HEK293 (cell line): ENCODE measurements at regions not wholly inside any gene's neighbourhood (a gene's known extent, or its start where the extent isn't known, plus 50 kb on each side); places are given as distances from the start of the nearest gene placed in this dataset.

ENCODE experiments used
- CTCF ChIA-PET: fragments of 350-600 bp; formaldehyde crosslinking; extraction: SDS; loops from one replicate; lab custom pipeline; 2021; ENCODE audit warnings: antibody characterized with exemption; lab: Yijun Ruan, JAX
- POLR2A ChIA-PET: fragments of 300-600 bp; formaldehyde crosslinking; extraction: SDS; loops from one replicate; lab custom pipeline; 2020; ENCODE audit warnings: antibody characterized with exemption, inconsistent platforms; lab: Yijun Ruan, JAX
- H3K27ac ChIP-seq: fragments of 200-500 bp; sonication (Bioruptor generic); 2 replicates; pipeline ENCODE4 v1.5.1; 2014; ENCODE audit warnings: low read depth, low read length, control low read depth, inconsistent platforms; ENCODE audit errors: extremely low read depth
- H3K36me3 ChIP-seq, 2 experiments: fragments of 200-500 bp in 1 of 2; sonication (Bioruptor generic) in 1 of 2; 1 replicate in 1 of 2; 2 replicates in 1 of 2; pipeline ENCODE4 v1.5.1; 2014 to 2017; ENCODE audit warnings: inconsistent platforms in 2 of 2, low read length in 2 of 2; ENCODE audit not compliant: control insufficient read depth in 2 of 2, insufficient read depth in 1 of 2
- H3K4me1 ChIP-seq: fragments of 200-500 bp; sonication (Bioruptor generic); 2 replicates; pipeline ENCODE4 v1.5.1; 2014; ENCODE audit warnings: mild to moderate bottlenecking, low read length, inconsistent platforms; ENCODE audit not compliant: control insufficient read depth, insufficient read depth
- H3K4me3 ChIP-seq: 2 replicates; pipeline ENCODE4 v1.5.1; 2011; ENCODE audit warnings: low read depth, mild to moderate bottlenecking, control low read depth, low read length, moderate library complexity
- H3K9me3 ChIP-seq: fragments of 200-500 bp; sonication (Bioruptor generic); 2 replicates; pipeline ENCODE4 v1.5.1; 2014; ENCODE audit warnings: low read depth, low read length, inconsistent platforms; ENCODE audit not compliant: control insufficient read depth, insufficient read depth
- BCL6B ChIP-seq: fragments of 450-650 bp; formaldehyde crosslinking; IDR thresholded peaks from 2 replicates; pipeline ENCODE4 v1.5.1; 2017; ENCODE audit warnings: missing biosample characterization, missing genetic modification characterization
- HIC1 ChIP-seq: fragments of 450-650 bp; formaldehyde crosslinking; IDR thresholded peaks from 2 replicates; pipeline ENCODE4 v1.5.1; 2016; ENCODE audit warnings: missing biosample characterization, missing genetic modification characterization
- HOXD13 ChIP-seq: sonication (generic); formaldehyde crosslinking; IDR thresholded peaks from 2 replicates; pipeline ENCODE4 v1.8.0; 2022; ENCODE audit warnings: missing genetic modification reagents, borderline replicate concordance
- KLF1 ChIP-seq: fragments of 450-650 bp; formaldehyde crosslinking; IDR thresholded peaks from 2 replicates; pipeline ENCODE4 v1.5.1; 2016; ENCODE audit warnings: missing biosample characterization, missing genetic modification characterization
- KLF17 ChIP-seq: fragments of 450-650 bp; formaldehyde crosslinking; IDR thresholded peaks from 2 replicates; pipeline ENCODE4 v1.5.1; 2016; ENCODE audit warnings: missing biosample characterization, missing genetic modification characterization
- KLF7 ChIP-seq: fragments of 450-650 bp; formaldehyde crosslinking; IDR thresholded peaks from 2 replicates; pipeline ENCODE4 v1.5.1; 2016; ENCODE audit warnings: missing biosample characterization, missing genetic modification characterization, borderline replicate concordance
- PATZ1 ChIP-seq: fragments of 450-650 bp; formaldehyde crosslinking; IDR thresholded peaks from 2 replicates; pipeline ENCODE4 v1.5.1; 2016; ENCODE audit warnings: missing biosample characterization, missing genetic modification characterization
- ZBTB17 ChIP-seq: fragments of 450-650 bp; formaldehyde crosslinking; IDR thresholded peaks from 2 replicates; pipeline ENCODE4 v1.5.1; 2016; ENCODE audit warnings: missing biosample characterization, missing genetic modification characterization
- ZBTB48 ChIP-seq: fragments of 450-650 bp; formaldehyde crosslinking; IDR thresholded peaks from 2 replicates; pipeline ENCODE4 v1.5.1; 2016; ENCODE audit warnings: missing biosample characterization, missing genetic modification characterization
- ZFP69B ChIP-seq: fragments of 450-650 bp; formaldehyde crosslinking; IDR thresholded peaks from 2 replicates; pipeline ENCODE4 v1.5.1; 2016; ENCODE audit warnings: missing biosample characterization, missing genetic modification characterization
- ZNF239 ChIP-seq: fragments of 450-650 bp; formaldehyde crosslinking; IDR thresholded peaks from 2 replicates; pipeline ENCODE4 v1.5.1; 2016; ENCODE audit warnings: missing biosample characterization, missing genetic modification characterization
- ZNF26 ChIP-seq: fragments of 450-650 bp; formaldehyde crosslinking; IDR thresholded peaks from 2 replicates; pipeline ENCODE4 v1.5.1; 2016; ENCODE audit warnings: missing biosample characterization, missing genetic modification characterization
- ZNF280D ChIP-seq: fragments of 450-650 bp; formaldehyde crosslinking; IDR thresholded peaks from 2 replicates; pipeline ENCODE4 v1.5.1; 2016; ENCODE audit warnings: missing biosample characterization, missing genetic modification characterization
- ZNF362 ChIP-seq: fragments of 450-650 bp; formaldehyde crosslinking; IDR thresholded peaks from 2 replicates; pipeline ENCODE4 v1.5.1; 2016; ENCODE audit warnings: missing biosample characterization, missing genetic modification characterization
- ZNF639 ChIP-seq: fragments of 450-650 bp; formaldehyde crosslinking; IDR thresholded peaks from 2 replicates; pipeline ENCODE4 v1.5.1; 2016; ENCODE audit warnings: missing biosample characterization, missing genetic modification characterization
- ZNF707 ChIP-seq: fragments of 450-650 bp; formaldehyde crosslinking; IDR thresholded peaks from 2 replicates; pipeline ENCODE4 v1.5.1; 2016; ENCODE audit warnings: missing biosample characterization, missing genetic modification characterization
- ZSCAN23 ChIP-seq: fragments of 450-650 bp; formaldehyde crosslinking; IDR thresholded peaks from 2 replicates; pipeline ENCODE4 v1.5.1; 2016; ENCODE audit warnings: missing biosample characterization, missing genetic modification characterization
- ZSCAN30 ChIP-seq: fragments of 450-650 bp; IDR thresholded peaks from 2 replicates; pipeline ENCODE4 v1.5.1; 2018; ENCODE audit warnings: missing biosample characterization, mild to moderate bottlenecking, missing genetic modification characterization, moderate library complexity

- Histone ChIP-seq H3K27ac (no peak overlapping the region), H3K36me3 (no peaks in the 10 kb centered on the region), H3K4me1 (no peaks in the 10 kb centered on the region), H3K4me3 (no peak overlapping the region)
- POLR2A ChIA-PET, result no interaction called here
- TF ChIP-seq BCL6B (0 out of 2 replicates have a peak, but pooled peaks have one; percentile 10), ZBTB48 (tag by site-specific recombination) (no peak), HIC1 (no peak)
- TF ChIP-seq, all 188 proteins: peak for 1
- no peaks in the 10 kb centered on the region for H3K9me3 ChIP-seq
- CTCF ChIA-PET, result interaction anchor here (0.6 to 1.0 kb wide), 3 partner anchors 15 to 269 kb away, joined by 3 to 4 read pairs (median 3); no protein-coding TSS in a partner anchor
Observed at GRCh38 chr6:125562156-125562555, 187.3 kb upstream of the HEY2 start.

- Histone ChIP-seq H3K4me3 (no peak overlapping the region), H3K36me3 (no peaks in the 10 kb centered on the region), H3K4me1 (no peaks in the 10 kb centered on the region), H3K9me3 (no peaks in the 10 kb centered on the region), H3K27ac (no peak overlapping the region)
- ChIA-PET CTCF (no interaction called here), POLR2A (no interaction called here)
- TF ChIP-seq KLF17 (tag by site-specific recombination) (no peak), ZNF26 (no peak), HOXD13 (no peak), ZNF239 (no peak), ZNF362 (no peak), KLF1 (tag by site-specific recombination) (no peak), ZSCAN23 (no peak), ZNF639 (tag by site-specific recombination) (no peak), KLF7 (tag by site-specific recombination) (no peak), ZNF707 (tag by site-specific recombination) (no peak), ZNF280D (no peak), PATZ1 (tag by site-specific recombination) (no peak), ZFP69B (tag by site-specific recombination) (no peak), ZBTB17 (tag by site-specific recombination) (no peak), ZSCAN30 (tag by site-specific recombination) (no peak)
Observed at GRCh38 chr6:125564941-125565340, 184.5 kb upstream of the HEY2 start.
